Osteoblast (primary cell): ENCODE measurements at regions not wholly inside any gene's neighbourhood (a gene's known extent, or its start where the extent isn't known, plus 50 kb on each side); places are given as distances from the start of the nearest gene placed in this dataset.

ENCODE experiments used
- DNase-seq: peaks from one replicate; pipeline ENCODE4 v3.0.0; 2011; ENCODE audit warnings: low spot score, mixed read lengths; ENCODE audit not compliant: insufficient read length; ENCODE audit errors: missing footprints
- H2AFZ ChIP-seq: 2 replicates; pipeline ENCODE4 v1.6.0; 2011; ENCODE audit warnings: mild to moderate bottlenecking, low read length
- H3K27ac ChIP-seq: 2 replicates; pipeline ENCODE4 v1.5.1; 2011; ENCODE audit warnings: mild to moderate bottlenecking, low read depth, low read length, moderate library complexity
- H3K27me3 ChIP-seq: 2 replicates; pipeline ENCODE4 v1.6.0; 2012; ENCODE audit warnings: mild to moderate bottlenecking, control low read depth, inconsistent platforms, low read length, moderate library complexity; ENCODE audit not compliant: insufficient read depth
- H3K36me3 ChIP-seq: 2 replicates; pipeline ENCODE4 v1.5.1; 2011; ENCODE audit warnings: mild to moderate bottlenecking, low read length, control low read depth, moderate library complexity; ENCODE audit not compliant: insufficient read depth
- H3K4me1 ChIP-seq: 2 replicates; pipeline ENCODE4 v1.5.1; 2011; ENCODE audit warnings: mild to moderate bottlenecking, low read length, control low read depth, moderate library complexity; ENCODE audit not compliant: insufficient read depth
- H3K4me2 ChIP-seq: 2 replicates; pipeline ENCODE4 v1.6.0; 2011; ENCODE audit warnings: mild to moderate bottlenecking, low read length; ENCODE audit not compliant: insufficient read depth
- H3K4me3 ChIP-seq: fragments of 200-600 bp; sonication (generic); 3 replicates; pipeline ENCODE4 v1.5.1; 2012; ENCODE audit warnings: mild to moderate bottlenecking, low read length, inconsistent platforms; ENCODE audit not compliant: insufficient read depth
- H3K79me2 ChIP-seq: 2 replicates; pipeline ENCODE4 v1.6.0; 2012; ENCODE audit warnings: mild to moderate bottlenecking, low read length, control low read depth, inconsistent platforms; ENCODE audit not compliant: insufficient read depth
- H3K9me3 ChIP-seq: 2 replicates; pipeline ENCODE4 v1.5.1; 2011; ENCODE audit warnings: low read depth, low read length, control low read depth
- H4K20me1 ChIP-seq: 2 replicates; pipeline ENCODE4 v1.6.0; 2012; ENCODE audit warnings: mild to moderate bottlenecking, low read length, control low read depth; ENCODE audit not compliant: insufficient read depth
- TF ChIP-seq, protein P1 (sequence below): IDR thresholded peaks from 2 replicates; pipeline ENCODE4 v1.5.1; 2011; ENCODE audit warnings: mild to moderate bottlenecking, low read depth, low read length, moderate library complexity; ENCODE audit errors: extremely low read depth

DNA sequence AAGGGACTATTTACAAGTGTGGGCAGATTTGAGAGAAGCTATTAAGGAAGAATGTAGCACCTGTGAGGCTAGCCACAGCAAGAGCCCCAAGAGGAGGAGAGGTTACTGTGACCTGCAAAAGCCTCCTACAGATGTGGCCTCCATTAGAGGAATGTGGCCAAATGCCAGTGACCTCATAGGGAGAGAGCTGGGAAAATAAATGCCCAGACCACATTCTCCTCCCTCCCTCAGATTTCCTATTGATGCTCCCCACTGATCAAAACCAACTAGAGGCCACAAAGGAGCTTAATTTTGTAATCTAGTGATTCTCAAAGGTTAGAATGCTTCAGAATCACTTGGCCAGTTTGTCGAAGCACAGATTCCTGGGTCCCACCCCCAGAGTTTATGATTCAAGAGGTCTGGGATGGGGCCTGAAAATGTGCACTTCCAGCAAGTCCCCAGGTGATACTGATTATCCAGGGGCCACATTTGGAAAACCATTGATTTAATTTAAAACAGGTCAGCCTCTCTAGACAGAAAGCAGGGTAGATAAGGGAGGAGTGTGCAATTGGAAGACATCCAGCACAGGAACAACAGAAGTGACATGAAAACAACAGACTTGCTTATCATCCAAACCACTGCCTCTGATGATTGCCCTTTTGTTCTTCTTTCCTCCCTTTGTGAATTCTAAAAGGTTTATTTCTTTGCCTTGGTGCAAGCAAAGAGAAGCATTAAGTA lies 61.2 kb upstream of the RBBP8 start:
- Histone ChIP-seq H3K4me1 (peaks cover 5% of the 10 kb centered on the region), H3K36me3 (no peaks in the 10 kb centered on the region), H3K27ac (no peak overlapping the region), H3K79me2 (no peaks in the 10 kb centered on the region), H4K20me1 (no peaks in the 10 kb centered on the region), H3K27me3 (peaks cover 3% of the 10 kb centered on the region), H3K9me3 (no peaks in the 10 kb centered on the region), H2AFZ (no peak overlapping the region), H3K4me3 (no peak overlapping the region), H3K4me2 (no peak overlapping the region)
- DNase-seq, result no peak
- TF ChIP-seq, protein P1, sequence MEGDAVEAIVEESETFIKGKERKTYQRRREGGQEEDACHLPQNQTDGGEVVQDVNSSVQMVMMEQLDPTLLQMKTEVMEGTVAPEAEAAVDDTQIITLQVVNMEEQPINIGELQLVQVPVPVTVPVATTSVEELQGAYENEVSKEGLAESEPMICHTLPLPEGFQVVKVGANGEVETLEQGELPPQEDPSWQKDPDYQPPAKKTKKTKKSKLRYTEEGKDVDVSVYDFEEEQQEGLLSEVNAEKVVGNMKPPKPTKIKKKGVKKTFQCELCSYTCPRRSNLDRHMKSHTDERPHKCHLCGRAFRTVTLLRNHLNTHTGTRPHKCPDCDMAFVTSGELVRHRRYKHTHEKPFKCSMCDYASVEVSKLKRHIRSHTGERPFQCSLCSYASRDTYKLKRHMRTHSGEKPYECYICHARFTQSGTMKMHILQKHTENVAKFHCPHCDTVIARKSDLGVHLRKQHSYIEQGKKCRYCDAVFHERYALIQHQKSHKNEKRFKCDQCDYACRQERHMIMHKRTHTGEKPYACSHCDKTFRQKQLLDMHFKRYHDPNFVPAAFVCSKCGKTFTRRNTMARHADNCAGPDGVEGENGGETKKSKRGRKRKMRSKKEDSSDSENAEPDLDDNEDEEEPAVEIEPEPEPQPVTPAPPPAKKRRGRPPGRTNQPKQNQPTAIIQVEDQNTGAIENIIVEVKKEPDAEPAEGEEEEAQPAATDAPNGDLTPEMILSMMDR, result no peak

DNA sequence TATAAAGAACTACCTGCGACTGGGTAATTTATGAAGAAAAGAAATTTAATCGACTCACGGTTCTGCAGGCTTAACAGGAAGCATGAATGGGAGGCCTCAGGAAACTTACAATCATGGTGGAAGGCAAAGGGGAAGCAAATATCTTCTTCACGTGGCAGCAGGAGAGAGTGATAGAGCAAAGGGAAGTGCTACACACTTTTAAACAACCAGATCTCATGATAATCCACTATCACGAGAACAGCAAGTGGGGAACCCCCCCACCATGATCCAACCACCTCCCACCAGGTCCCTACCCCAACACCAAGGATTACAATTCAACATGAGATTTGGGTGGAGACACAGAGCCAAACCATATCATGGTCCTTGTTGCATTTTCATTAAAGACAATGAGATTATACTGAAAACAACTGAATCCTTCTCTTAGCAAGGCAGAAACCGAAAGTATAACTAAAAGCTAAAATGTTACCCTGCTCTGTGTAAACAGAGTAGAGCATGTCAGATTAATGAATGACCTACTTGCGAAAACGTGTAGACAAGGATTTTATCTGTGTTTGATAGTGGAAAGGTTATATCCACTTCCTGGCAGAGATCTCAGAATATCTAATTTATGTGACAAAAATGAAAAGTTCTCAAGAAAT lies 60.1 kb upstream of the RBBP8 start:
- no peaks in the 10 kb centered on the region for H3K79me2 ChIP-seq
- peak overlapping the region; percentile 66 for H3K4me2 ChIP-seq
- H3K4me3 ChIP-seq, result peak overlapping the region; percentile 55
- H3K4me1 ChIP-seq, result peaks cover 5% of the 10 kb centered on the region
- TF ChIP-seq, protein P1, result no peak
- peaks cover 3% of the 10 kb centered on the region for H3K27me3 ChIP-seq
- H2AFZ ChIP-seq, result peak overlapping the region; percentile 60
- no peaks in the 10 kb centered on the region for H3K36me3 ChIP-seq
- H3K9me3 ChIP-seq, result no peaks in the 10 kb centered on the region
- H4K20me1 ChIP-seq, result no peaks in the 10 kb centered on the region
- DNase-seq, result no peak
- H3K27ac ChIP-seq, result no peak overlapping the region

DNA sequence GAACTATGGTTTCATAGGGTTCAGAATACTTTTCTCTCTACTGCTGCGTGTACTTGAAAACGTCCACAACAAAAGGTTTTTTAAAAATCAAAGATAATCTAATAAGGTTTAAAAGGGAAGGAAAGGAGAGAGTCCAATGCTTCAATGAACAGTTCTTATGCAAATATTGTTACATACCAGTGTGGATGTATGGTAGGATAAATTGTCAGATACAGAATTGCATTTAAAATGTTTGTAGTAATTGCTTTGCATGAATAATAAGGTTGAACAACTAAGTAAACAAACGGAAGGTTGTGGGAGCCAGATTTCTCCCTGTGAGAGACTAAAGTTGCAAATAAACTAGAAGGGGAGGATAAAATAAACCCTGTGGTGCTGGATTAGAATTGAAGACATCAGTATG lies 53.8 kb upstream of the RBBP8 start:
- Histone ChIP-seq H3K27me3 (peaks cover 7% of the 10 kb centered on the region), H2AFZ (no peak overlapping the region), H3K4me1 (no peaks in the 10 kb centered on the region), H3K27ac (no peak overlapping the region), H3K4me2 (no peak overlapping the region), H3K36me3 (no peaks in the 10 kb centered on the region), H3K79me2 (no peaks in the 10 kb centered on the region), H4K20me1 (no peaks in the 10 kb centered on the region), H3K4me3 (no peak overlapping the region), H3K9me3 (no peaks in the 10 kb centered on the region)
- TF ChIP-seq, protein P1, result no peak
- no peak for DNase-seq

DNA sequence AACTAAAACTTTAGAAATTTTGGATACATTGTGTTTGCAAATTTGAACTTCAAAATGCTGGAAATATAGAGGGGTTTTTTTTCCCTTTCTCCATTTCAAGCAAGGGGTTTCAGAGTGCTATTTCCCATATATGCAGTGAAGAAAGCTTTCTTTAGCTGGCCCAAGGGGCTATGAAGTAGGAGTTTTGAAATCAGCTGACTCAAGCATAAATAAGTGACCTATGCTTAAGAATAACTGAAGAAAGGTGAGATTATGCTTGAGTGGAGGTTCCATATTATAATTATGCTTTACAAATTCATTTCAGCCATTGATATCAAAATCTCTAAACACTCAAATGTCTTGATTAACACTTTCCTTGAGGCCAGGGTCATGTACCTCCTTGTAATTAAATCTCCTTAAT lies 51.0 kb upstream of the RBBP8 start:
- Histone ChIP-seq H3K4me1 (no peaks in the 10 kb centered on the region), H3K4me2 (no peak overlapping the region), H3K4me3 (no peak overlapping the region), H3K27me3 (peaks cover 7% of the 10 kb centered on the region), H3K27ac (no peak overlapping the region), H2AFZ (no peak overlapping the region), H4K20me1 (no peaks in the 10 kb centered on the region), H3K79me2 (no peaks in the 10 kb centered on the region), H3K9me3 (no peaks in the 10 kb centered on the region), H3K36me3 (no peaks in the 10 kb centered on the region)
- TF ChIP-seq, protein P1, result no peak
- no peak for DNase-seq
